B cell (primary cell): ENCODE measurements at regions not wholly inside any gene's neighbourhood (a gene's known extent, or its start where the extent isn't known, plus 50 kb on each side); places are given as distances from the start of the nearest gene placed in this dataset.

Experiments
- ATAC-seq: fragments of 200-7000 bp; cut with Tn5 transposase; one replicate; pipeline ENCODE4 v1.10.0; 2021; ENCODE audit warnings: low read depth, mild to moderate bottlenecking, moderate number of reproducible peaks, moderate library complexity
- CTCF ChIA-PET: fragments of 350-600 bp; sonication (Branson Sonifier 250); formaldehyde crosslinking; loops from one replicate; lab custom pipeline; 2021; ENCODE audit warnings: antibody characterized with exemption, inconsistent platforms; lab: Charles Lee
- POLR2A ChIA-PET: fragments of 350-600 bp; sonication (Branson Sonifier 250); formaldehyde crosslinking; loops from one replicate; lab custom pipeline; 2021; ENCODE audit warnings: antibody characterized with exemption; lab: Charles Lee
- DNase-seq: peaks from one replicate; pipeline ENCODE4 v3.0.0; 2013
- H2AFZ ChIP-seq: 2 replicates; pipeline ENCODE4 v1.6.1; 2012; ENCODE audit warnings: mild to moderate bottlenecking, low read depth, low read length; ENCODE audit not compliant: insufficient read depth, poor library complexity, severe bottlenecking
- H3K27ac ChIP-seq, 2 donors: 1 replicate in 1 of 2; 2 replicates in 1 of 2; pipeline ENCODE4 v1.5.1; 2012 to 2013; ENCODE audit warnings: low read length in 2 of 2, mild to moderate bottlenecking in 2 of 2, moderate library complexity in 1 of 2
- H3K27me3 ChIP-seq, 4 experiments: fragments of 200-600 bp in 1 of 4; sonication (generic) in 1 of 4; replicated peaks in 1 of 4; 1 replicate in 2 of 4; 2 replicates in 2 of 4; pipeline versions ENCODE4 v1.6.1 to v1.7.0; 2013 to 2016; ENCODE audit warnings: low read length in 3 of 4, mild to moderate bottlenecking in 2 of 4, mixed read lengths in 1 of 4, moderate library complexity in 1 of 4; ENCODE audit not compliant: insufficient read depth in 4 of 4, control insufficient read depth in 3 of 4; ENCODE audit errors: control extremely low read depth in 1 of 4
- H3K36me3 ChIP-seq, 2 experiments: replicated peaks in 1 of 2; 1 replicate in 1 of 2; 2 replicates in 1 of 2; pipeline versions ENCODE4 v1.6.1 to v1.7.1; 2013; ENCODE audit warnings: low read length in 1 of 2; ENCODE audit not compliant: insufficient read depth in 2 of 2, control insufficient read depth in 1 of 2; ENCODE audit errors: control extremely low read depth in 1 of 2, extremely low read depth in 1 of 2
- H3K4me1 ChIP-seq, 2 donors: fragments of 200-600 bp in 1 of 2; sonication (generic) in 1 of 2; 1 replicate in 1 of 2; 2 replicates in 1 of 2; pipeline versions ENCODE4 v1.5.1 to v1.6.1; 2013 to 2017; ENCODE audit warnings: low read length in 2 of 2; ENCODE audit not compliant: control insufficient read depth in 2 of 2, insufficient read depth in 2 of 2
- H3K4me2 ChIP-seq: replicated peaks from 2 replicates; pipeline ENCODE3; 2012; ENCODE audit warnings: mild to moderate bottlenecking, low read depth, low read length; ENCODE audit not compliant: poor library complexity, severe bottlenecking
- H3K4me3 ChIP-seq, 5 experiments: fragments of 200-600 bp in 1 of 5; sonication (generic) in 1 of 5; 1 replicate in 3 of 5; 2 replicates in 2 of 5; pipeline versions ENCODE4 v1.5.1 to v1.7.0; 2011 to 2016; ENCODE audit warnings: low read length in 4 of 5, mild to moderate bottlenecking in 4 of 5, low read depth in 2 of 5, control low read depth in 1 of 5, moderate library complexity in 1 of 5; ENCODE audit not compliant: insufficient read depth in 1 of 5; ENCODE audit errors: control extremely low read depth in 1 of 5, extremely low read depth in 1 of 5
- H3K79me2 ChIP-seq: fragments of 200-600 bp; sonication (generic); one replicate; pipeline ENCODE4 v1.6.0; 2016; ENCODE audit warnings: low read length; ENCODE audit not compliant: control insufficient read depth, insufficient read depth
- H3K9ac ChIP-seq: fragments of 200-600 bp; sonication (generic); 2 replicates; pipeline ENCODE4 v1.6.1; 2017; ENCODE audit warnings: mild to moderate bottlenecking, low read length, moderate library complexity
- H3K9me3 ChIP-seq, 3 donors: one replicate each; pipeline versions ENCODE4 v1.6.1 to v1.7.1; 2013; ENCODE audit warnings: low read length in 2 of 3; ENCODE audit not compliant: control insufficient read depth in 2 of 3, insufficient read depth in 1 of 3; ENCODE audit errors: control extremely low read depth in 1 of 3
- H4K20me1 ChIP-seq: 2 replicates; pipeline ENCODE4 v1.6.0; 2012; ENCODE audit warnings: mild to moderate bottlenecking, low read length; ENCODE audit not compliant: insufficient read depth, control insufficient read depth, poor library complexity, severe bottlenecking
- H3K27ac Mint-ChIP-seq: one replicate; pipeline ENCODE4 v1.8.0; 2021; ENCODE audit warnings: mixed read lengths
- H3K27me3 Mint-ChIP-seq: one replicate; pipeline ENCODE4 v1.8.0; 2021; ENCODE audit warnings: mixed read lengths
- H3K4me1 Mint-ChIP-seq: one replicate; pipeline ENCODE4 v1.8.0; 2021; ENCODE audit warnings: mixed read lengths
- H3K4me3 Mint-ChIP-seq: one replicate; pipeline ENCODE4 v1.8.0; 2021; ENCODE audit warnings: mixed read lengths
- H3K9me3 Mint-ChIP-seq: one replicate; pipeline ENCODE4 v1.8.0; 2022; ENCODE audit warnings: mixed read lengths; ENCODE audit not compliant: insufficient read depth
- CTCF ChIP-seq: fragments of 200-600 bp; IDR thresholded peaks from one replicate; pipeline ENCODE4 v1.8.0; 2022; ENCODE audit warnings: antibody characterized with exemption, mild to moderate bottlenecking
- EZH2 ChIP-seq: IDR thresholded peaks from 2 replicates; pipeline ENCODE4 v1.6.1; 2012; ENCODE audit warnings: borderline replicate concordance, low read depth, mild to moderate bottlenecking, moderate library complexity, low read length; ENCODE audit not compliant: insufficient read depth, poor library complexity, severe bottlenecking
- WGBS: methylation state at CpG from one replicate; pipeline ENCODE4 v1.1.5; 2013; ENCODE audit warnings: missing lambda C conversion rate; ENCODE audit not compliant: insufficient coverage; 5-methylcytosine and 5-hydroxymethylcytosine counted together
- intact Hi-C: fragments of 100-400 bp; cut with micrococcal nuclease; formaldehyde crosslinking; loops from one replicate; pipeline ENCODE4 v1.10.0; 2022

GRCh38 chr2:149849591-149849990 lies 262.0 kb upstream of the MMADHC start:
- Mint-ChIP-seq H3K4me3 (no peak overlapping the region), H3K4me1 (no peaks in the 10 kb centered on the region), H3K27ac (no peak overlapping the region), H3K27me3 (no peaks in the 10 kb centered on the region), H3K9me3 (peaks cover 9% of the 10 kb centered on the region)
- H3K27ac ChIP-seq = no peak overlapping the region
- H3K27me3 ChIP-seq = no peaks in the 10 kb centered on the region
- ChIA-PET POLR2A (no interaction called here), CTCF (no interaction called here)
- ATAC-seq (no peak), DNase-seq (no peak)
- no peaks in the 10 kb centered on the region for H3K79me2 ChIP-seq
- no peak overlapping the region for H2AFZ ChIP-seq
- H3K9me3 ChIP-seq = peaks cover 0 to 2% (median 0%) of the 10 kb centered on the region in 3 donors
- no peaks in the 10 kb centered on the region for H4K20me1 ChIP-seq
- H3K36me3 ChIP-seq = no peaks in the 10 kb centered on the region
- no peak overlapping the region for H3K9ac ChIP-seq
- intact Hi-C loops = no loop called here
- no peak for TF ChIP-seq CTCF
- no peak for TF ChIP-seq EZH2
- no CpG with 5 or more reads among the region's 1 CpG for WGBS
- H3K4me3 ChIP-seq = no peak overlapping the region
- no peak overlapping the region for H3K4me2 ChIP-seq
- no peaks in the 10 kb centered on the region for H3K4me1 ChIP-seq

- Histone ChIP-seq H3K4me3 (no peak overlapping the region), H3K4me2 (no peak overlapping the region), H3K4me1 (no peaks in the 10 kb centered on the region), H2AFZ (no peak overlapping the region), H3K79me2 (no peaks in the 10 kb centered on the region), H3K9ac (no peak overlapping the region), H3K36me3 (no peaks in the 10 kb centered on the region), H4K20me1 (no peaks in the 10 kb centered on the region), H3K27me3 (no peaks in the 10 kb centered on the region), H3K9me3 (peaks cover 0 to 2% (median 0%) of the 10 kb centered on the region in 3 donors), H3K27ac (no peak overlapping the region)
- ATAC-seq = no peak
- Mint-ChIP-seq H3K4me1 (no peaks in the 10 kb centered on the region), H3K9me3 (peaks cover 9% of the 10 kb centered on the region), H3K27ac (no peak overlapping the region), H3K27me3 (no peaks in the 10 kb centered on the region), H3K4me3 (no peak overlapping the region)
- intact Hi-C loops = no loop called here
- DNase-seq = no peak
- POLR2A ChIA-PET = no interaction called here
- CTCF ChIA-PET = no interaction called here
- TF ChIP-seq EZH2 = no peak
- TF ChIP-seq CTCF = no peak
- no CpG with 5 or more reads among the region's 2 CpGs for WGBS
Measured at GRCh38 chr2:149849136-149849535, 261.6 kb upstream of the MMADHC start.
